ENCODE measurements at regions not wholly inside any gene's neighbourhood (a gene's known extent, or its start where the extent isn't known, plus 50 kb on each side); places are given as distances from the start of the nearest gene placed in this dataset.
"Not testable (repeated sequence)": the region's sequence is repeated elsewhere in the genome, so short reads cannot be mapped to it uniquely, and the experiment has no call there.

- no peak for DNase-seq (ENCODE audit: low read depth in 2 of 2)
- H3K4me3 ChIP-seq (replicated peaks in 1 of 2; ENCODE audit: low read depth in 2 of 2, low read length in 2 of 2): no peak overlapping the region
- TF ChIP-seq CTCF (IDR thresholded peaks at IDR 0.05; ENCODE audit: low read depth, low read length): no peak
Observed at GRCh38 chr7:81441750-81442149, 328.1 kb downstream of the HGF start.

GRCh38 chr7:81439591-81439990 is 330.3 kb downstream of the HGF start:
- TF ChIP-seq CTCF (IDR thresholded peaks at IDR 0.05; ENCODE audit: low read depth, low read length): no peak
- no peak for DNase-seq (ENCODE audit: low read depth in 2 of 2)
- H3K4me3 ChIP-seq (replicated peaks in 1 of 2; ENCODE audit: low read depth in 2 of 2, low read length in 2 of 2): no peak overlapping the region

- not testable (repeated sequence) for DNase-seq (ENCODE audit: low read depth in 2 of 2); H3K4me3 ChIP-seq (replicated peaks in 1 of 2; ENCODE audit: low read depth in 2 of 2, low read length in 2 of 2)
Observed at GRCh38 chr7:81437160-81437559, 332.7 kb downstream of the HGF start.

GRCh38 chr7:81433692-81434331 is 336.0 kb downstream of the HGF start:
- no peak overlapping the region for H3K4me3 ChIP-seq (replicated peaks in 1 of 2; ENCODE audit: low read depth in 2 of 2, low read length in 2 of 2)
- no peak for TF ChIP-seq CTCF (IDR thresholded peaks at IDR 0.05; ENCODE audit: low read depth, low read length)
- DNase-seq (ENCODE audit: low read depth in 2 of 2): no peak

GRCh38 chr7:81433206-81433605 is 336.6 kb downstream of the HGF start:
- H3K4me3 ChIP-seq (replicated peaks in 1 of 2; ENCODE audit: low read depth in 2 of 2, low read length in 2 of 2): no peak overlapping the region
- DNase-seq (ENCODE audit: low read depth in 2 of 2): peak in 1 of 2 donors; percentile 24
- TF ChIP-seq CTCF (IDR thresholded peaks at IDR 0.05; ENCODE audit: low read depth, low read length): no peak

- TF ChIP-seq CTCF (IDR thresholded peaks at IDR 0.05; ENCODE audit: low read depth, low read length): no peak
- H3K4me3 ChIP-seq (replicated peaks in 1 of 2; ENCODE audit: low read depth in 2 of 2, low read length in 2 of 2): no peak overlapping the region
- peak; percentile 68 to 83 for DNase-seq (ENCODE audit: low read depth in 2 of 2)
Observed at GRCh38 chr7:81430761-81431160, 339.1 kb downstream of the HGF start.

GRCh38 chr7:81430150-81430549 is 339.7 kb downstream of the HGF start:
- no peak overlapping the region for H3K4me3 ChIP-seq (replicated peaks in 1 of 2; ENCODE audit: low read depth in 2 of 2, low read length in 2 of 2)
- TF ChIP-seq CTCF (IDR thresholded peaks at IDR 0.05; ENCODE audit: low read depth, low read length): no peak
- peak; percentile 37 to 52 for DNase-seq (ENCODE audit: low read depth in 2 of 2)

All from cardiac fibroblast (primary cell).